Pancreas (tissue), 10 donors: ENCODE measurements at regions not wholly inside any gene's neighbourhood (a gene's known extent, or its start where the extent isn't known, plus 50 kb on each side); places are given as distances from the start of the nearest gene placed in this dataset.

ENCODE experiments used
- ATAC-seq, 4 donors: fragments of 200-7000 bp; cut with Tn5 transposase; one replicate each; pipeline versions ENCODE4 v1.8.0 to v1.9.1; 2020; ENCODE audit warnings: mild to moderate bottlenecking in 4 of 4, moderate library complexity in 4 of 4
- DNase-seq, 6 donors: peaks; one replicate each; pipeline ENCODE4 v3.0.0-alpha.2; 2020
- FAIRE-seq: peaks from 2 replicates; lab custom pipeline; 2012; peaks lifted over from hg19 to GRCh38; lab: Jason Lieb, UNC
- H3K27ac ChIP-seq, 4 donors: fragments of 200-600 bp; sonication (generic); 1 replicate in 3 of 4; 2 replicates in 1 of 4; pipeline versions ENCODE4 v1.5.0 to v1.8.0; 2020
- H3K27me3 ChIP-seq, 4 donors: fragments of 200-600 bp; one replicate each; pipeline ENCODE4 v1.8.0; 2021
- H3K36me3 ChIP-seq, 3 donors: fragments of 200-600 bp; sonication (generic) in 1 of 3; one replicate each; pipeline versions ENCODE4 v1.5.0 to v1.8.0; 2020 to 2021
- H3K4me1 ChIP-seq, 3 donors: fragments of 200-600 bp; one replicate each; pipeline ENCODE4 v1.8.0; 2021
- H3K4me3 ChIP-seq, 4 donors: fragments of 200-600 bp; sonication (generic) in 2 of 4; one replicate each; pipeline versions ENCODE4 v1.5.0 to v1.8.0; 2020 to 2021
- H3K9me3 ChIP-seq, 4 donors: fragments of 200-600 bp; one replicate each; pipeline ENCODE4 v1.8.0; 2021
- CTCF ChIP-seq, 4 donors: fragments of 200-600 bp; sonication (generic) in 3 of 4; IDR thresholded peaks; one replicate each; pipeline versions ENCODE4 v1.5.0 to v1.8.0; 2021; ENCODE audit warnings: antibody characterized with exemption in 4 of 4
- WGBS, 2 donors: extraction: QIAGEN DNeasy Blood & Tissue Kit; methylation state at CpG; one replicate each; pipeline ENCODE4 v1.1.7; 2013; 5-methylcytosine and 5-hydroxymethylcytosine counted together
- intact Hi-C, 3 donors: fragments of 100-400 bp; cut with DNase I; formaldehyde crosslinking; loops; one replicate each; pipeline versions ENCODE4 v1.11.1 to v1.14.2; 2022
- donor health status: healthy with polysubstance abuse.
- donor health status: DM: no; HTN: no; CAD: no; lungs with moderate emphysema.
- donor health status: DM: no; HTN: no; CAD: no.
- donor health status: control.
- donor health status: control.
- donor health status: Bipolar disorder and iron deficiency.
- donor health status: DM: yes; HTN: yes; CAD: no.
- donor health status: DM: no; HTN: no; CAD: no.
- donor health status: DM: no; HTN: no; CAD: no.
- donor health status: DM: yes; HTN: yes; CAD: no.

- ATAC-seq (no peak), FAIRE-seq (no peak), DNase-seq (no peak)
Observed at GRCh38 chr4:89400287-89401035, 92.9 kb upstream of the GPRIN3 start.

DNA sequence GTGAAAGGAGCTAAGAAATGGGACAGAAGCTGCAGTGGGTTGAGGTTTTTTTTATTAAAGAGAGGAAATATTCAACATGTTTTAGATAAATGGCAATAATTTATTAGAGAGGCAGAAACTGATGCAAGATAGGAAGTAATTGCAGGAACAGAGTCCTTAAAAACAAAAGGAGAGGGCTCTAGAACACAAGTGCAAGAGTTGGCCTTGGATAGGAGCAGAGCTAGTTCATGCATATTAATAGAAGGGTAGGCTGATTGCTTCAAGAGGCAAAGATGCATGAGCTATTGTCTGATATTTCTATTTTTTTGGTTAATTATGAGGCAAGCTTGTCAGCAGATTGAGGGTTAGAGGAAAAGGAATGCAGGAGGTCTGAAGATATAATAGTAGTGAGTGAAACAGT lies 91.0 kb upstream of the GPRIN3 start:
- TF ChIP-seq CTCF (IDR thresholded peaks at IDR 0.05) = no peak
- ATAC-seq (no peak), FAIRE-seq (no peak), DNase-seq (no peak)
- H3K27ac ChIP-seq = no peak overlapping the region
- no peak overlapping the region for H3K4me3 ChIP-seq
- H3K9me3 ChIP-seq = no peaks in the 10 kb centered on the region
- H3K36me3 ChIP-seq = no peaks in the 10 kb centered on the region
- H3K27me3 ChIP-seq = no peaks in the 10 kb centered on the region
- intact Hi-C loops = no loop called here
- H3K4me1 ChIP-seq = no peaks in the 10 kb centered on the region

More at GRCh38 chr4:89400287-89401035, 92.9 kb upstream of the GPRIN3 start:
- intact Hi-C loops = no loop called here
- H3K27me3 ChIP-seq = no peaks in the 10 kb centered on the region
- no peaks in the 10 kb centered on the region for H3K36me3 ChIP-seq
- 89 to 92% methylated on average over 7 of the region's 7 CpGs for WGBS, 2 donors
- no peak overlapping the region for H3K4me3 ChIP-seq
- no peaks in the 10 kb centered on the region for H3K4me1 ChIP-seq
- H3K9me3 ChIP-seq = no peaks in the 10 kb centered on the region
- H3K27ac ChIP-seq = no peak overlapping the region
- TF ChIP-seq CTCF (IDR thresholded peaks at IDR 0.05) = no peak

DNA sequence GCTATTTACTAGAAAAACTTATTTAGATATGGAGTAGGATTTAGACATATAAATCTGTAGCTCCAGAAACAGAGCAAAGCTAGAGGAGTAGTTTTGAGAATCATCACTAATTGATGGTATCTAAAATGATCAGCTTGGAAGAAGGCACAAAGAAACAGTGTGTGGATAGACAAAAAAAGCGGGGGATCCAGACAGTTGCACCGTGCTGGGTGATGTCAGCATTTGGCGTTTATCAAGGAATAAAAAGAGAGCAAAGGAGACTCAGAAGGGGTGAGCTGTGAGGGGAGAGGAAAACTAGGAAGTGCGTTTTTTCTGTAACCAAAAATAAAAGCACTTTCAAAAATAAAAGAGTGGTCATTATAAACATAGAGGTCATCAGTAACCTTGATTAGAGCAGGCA lies 90.5 kb upstream of the GPRIN3 start:
- 77 to 86% methylated on average over 4 of the region's 4 CpGs for WGBS, 2 donors

DNA sequence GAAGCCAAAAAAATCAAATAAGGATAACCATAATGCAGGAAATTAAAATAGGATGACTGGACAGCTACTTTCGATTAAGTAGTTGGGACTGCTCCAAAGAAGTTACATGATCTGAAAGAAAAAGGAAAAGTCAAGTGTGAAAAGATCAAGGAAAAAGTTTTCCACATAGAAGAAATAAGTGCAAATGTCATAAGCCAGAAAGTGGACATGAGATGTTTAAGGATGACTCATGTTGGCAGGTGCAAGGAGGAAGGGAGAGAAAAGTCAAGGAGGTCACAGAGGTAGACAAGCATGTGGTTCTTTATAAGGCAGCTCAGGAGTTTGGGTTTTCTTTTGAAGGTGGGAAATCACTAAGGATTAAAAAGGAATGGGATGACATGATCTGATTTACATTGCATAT lies 89.8 kb upstream of the GPRIN3 start:
- Histone ChIP-seq H3K4me1 (no peaks in the 10 kb centered on the region), H3K4me3 (no peak overlapping the region)

More for the DNA sequence above, 90.5 kb upstream of the GPRIN3 start:
- ATAC-seq (no peak), DNase-seq (no peak), FAIRE-seq (no peak)
- Histone ChIP-seq H3K27me3 (no peaks in the 10 kb centered on the region), H3K4me3 (no peak overlapping the region), H3K4me1 (no peaks in the 10 kb centered on the region), H3K27ac (no peak overlapping the region), H3K9me3 (no peaks in the 10 kb centered on the region), H3K36me3 (no peaks in the 10 kb centered on the region)
- no peak for TF ChIP-seq CTCF (IDR thresholded peaks at IDR 0.05)
- intact Hi-C loops = no loop called here

More for the DNA sequence above, 89.8 kb upstream of the GPRIN3 start:
- FAIRE-seq (no peak), DNase-seq (no peak), ATAC-seq (no peak)
- intact Hi-C loops = no loop called here
- no peaks in the 10 kb centered on the region for H3K27me3 ChIP-seq
- no peaks in the 10 kb centered on the region for H3K36me3 ChIP-seq
- TF ChIP-seq CTCF (IDR thresholded peaks at IDR 0.05) = no peak
- WGBS, 2 donors = 47 to 48% methylated on average over 1 of the region's 1 CpG
- no peak overlapping the region for H3K27ac ChIP-seq
- H3K9me3 ChIP-seq = no peaks in the 10 kb centered on the region
